Cardiac muscle cell (in vitro differentiated cells and primary cell): ENCODE measurements at regions not wholly inside any gene's neighbourhood (a gene's known extent, or its start where the extent isn't known, plus 50 kb on each side); places are given as distances from the start of the nearest gene placed in this dataset.

Experiments
- DNase-seq, 2 donors: peaks; one replicate each; pipeline versions ENCODE4 v3.0.0 to v3.0.0-alpha.2; 2010 to 2017; ENCODE audit warnings: low read depth in 1 of 2, low spot score in 1 of 2
- H3K27ac ChIP-seq: fragments of 200-600 bp; sonication (generic); 2 replicates; pipeline ENCODE4 v1.5.1; 2016
- H3K27me3 ChIP-seq: fragments of 200-600 bp; sonication (generic); 2 replicates; pipeline ENCODE4 v1.6.0; 2016; ENCODE audit warnings: control low read depth
- H3K36me3 ChIP-seq: fragments of 200-600 bp; sonication (generic); 2 replicates; pipeline ENCODE4 v1.5.1; 2016; ENCODE audit warnings: control low read depth
- H3K4me1 ChIP-seq: fragments of 200-600 bp; sonication (generic); 2 replicates; pipeline ENCODE4 v1.8.1; 2017; ENCODE audit warnings: low read depth, mild to moderate bottlenecking, mixed run types
- H3K4me3 ChIP-seq: fragments of 200-600 bp; sonication (generic); 2 replicates; pipeline ENCODE4 v1.5.1; 2016; ENCODE audit warnings: mild to moderate bottlenecking
- H3K9me3 ChIP-seq: fragments of 200-600 bp; sonication (generic); 2 replicates; pipeline ENCODE4 v1.5.1; 2017; ENCODE audit warnings: low read depth, mild to moderate bottlenecking, control low read depth
- TF ChIP-seq, protein P1 (sequence below): IDR thresholded peaks from 2 replicates; pipeline ENCODE4 v1.5.1; 2012; ENCODE audit warnings: low read depth, mild to moderate bottlenecking, low read length

DNA sequence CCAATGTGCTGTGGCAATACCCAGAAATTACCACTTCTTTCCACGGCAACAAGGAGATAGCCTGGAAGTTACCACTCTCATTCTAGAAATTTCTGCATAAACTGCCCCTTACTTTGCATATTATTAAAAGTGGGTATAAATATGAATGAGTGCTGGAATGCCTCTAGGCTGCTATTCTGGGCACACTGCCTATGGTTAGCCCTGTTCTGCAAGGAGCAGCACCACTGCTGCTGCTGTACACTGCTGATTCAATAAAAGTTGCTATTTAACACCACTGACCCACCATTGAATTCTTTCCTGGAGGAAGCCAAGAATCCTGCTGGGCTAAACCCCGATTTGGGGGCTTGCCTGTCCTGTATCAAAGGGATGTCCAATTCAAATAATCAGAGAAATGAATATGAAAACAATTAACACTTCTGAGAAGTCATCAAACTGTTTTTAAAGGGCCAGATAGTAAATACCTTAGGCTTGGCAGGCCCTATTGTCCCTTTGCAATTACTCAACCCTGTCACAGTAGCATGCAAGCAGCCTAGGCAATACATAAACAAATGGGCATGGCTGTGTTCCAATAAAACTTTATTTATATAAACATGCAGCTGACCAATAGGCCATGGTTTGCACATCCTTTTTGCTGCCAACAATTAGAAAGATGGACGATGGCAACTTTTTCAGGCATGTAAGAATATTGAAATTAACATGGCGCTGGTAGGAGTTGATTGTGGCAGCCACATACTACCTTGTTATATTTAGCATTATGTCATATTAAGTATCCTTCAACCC lies 369.4 kb upstream of the B3GALT2 start:
- no peak overlapping the region for H3K27ac ChIP-seq
- TF ChIP-seq, protein P1, sequence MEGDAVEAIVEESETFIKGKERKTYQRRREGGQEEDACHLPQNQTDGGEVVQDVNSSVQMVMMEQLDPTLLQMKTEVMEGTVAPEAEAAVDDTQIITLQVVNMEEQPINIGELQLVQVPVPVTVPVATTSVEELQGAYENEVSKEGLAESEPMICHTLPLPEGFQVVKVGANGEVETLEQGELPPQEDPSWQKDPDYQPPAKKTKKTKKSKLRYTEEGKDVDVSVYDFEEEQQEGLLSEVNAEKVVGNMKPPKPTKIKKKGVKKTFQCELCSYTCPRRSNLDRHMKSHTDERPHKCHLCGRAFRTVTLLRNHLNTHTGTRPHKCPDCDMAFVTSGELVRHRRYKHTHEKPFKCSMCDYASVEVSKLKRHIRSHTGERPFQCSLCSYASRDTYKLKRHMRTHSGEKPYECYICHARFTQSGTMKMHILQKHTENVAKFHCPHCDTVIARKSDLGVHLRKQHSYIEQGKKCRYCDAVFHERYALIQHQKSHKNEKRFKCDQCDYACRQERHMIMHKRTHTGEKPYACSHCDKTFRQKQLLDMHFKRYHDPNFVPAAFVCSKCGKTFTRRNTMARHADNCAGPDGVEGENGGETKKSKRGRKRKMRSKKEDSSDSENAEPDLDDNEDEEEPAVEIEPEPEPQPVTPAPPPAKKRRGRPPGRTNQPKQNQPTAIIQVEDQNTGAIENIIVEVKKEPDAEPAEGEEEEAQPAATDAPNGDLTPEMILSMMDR: no peak

GRCh38 chr1:193553564-193553963 lies 367.2 kb upstream of the B3GALT2 start:
- no peaks in the 10 kb centered on the region for H3K9me3 ChIP-seq
- TF ChIP-seq, protein P1: no peak
- H3K27me3 ChIP-seq: no peaks in the 10 kb centered on the region
- no peak for DNase-seq
- no peak overlapping the region for H3K4me3 ChIP-seq
- no peak overlapping the region for H3K27ac ChIP-seq
- H3K4me1 ChIP-seq: no peaks in the 10 kb centered on the region
- no peaks in the 10 kb centered on the region for H3K36me3 ChIP-seq

More for the DNA sequence above, 369.4 kb upstream of the B3GALT2 start:
- no peak for DNase-seq
- H3K36me3 ChIP-seq: no peaks in the 10 kb centered on the region
- no peaks in the 10 kb centered on the region for H3K27me3 ChIP-seq
- H3K4me1 ChIP-seq: no peaks in the 10 kb centered on the region
- no peaks in the 10 kb centered on the region for H3K9me3 ChIP-seq
- H3K4me3 ChIP-seq: no peak overlapping the region

GRCh38 chr1:193552274-193552673 lies 365.9 kb upstream of the B3GALT2 start:
- Histone ChIP-seq H3K36me3 (no peaks in the 10 kb centered on the region), H3K4me1 (no peaks in the 10 kb centered on the region), H3K27me3 (no peaks in the 10 kb centered on the region), H3K27ac (no peak overlapping the region), H3K9me3 (no peaks in the 10 kb centered on the region), H3K4me3 (no peak overlapping the region)
- DNase-seq: no peak
- TF ChIP-seq, protein P1: no peak

DNA sequence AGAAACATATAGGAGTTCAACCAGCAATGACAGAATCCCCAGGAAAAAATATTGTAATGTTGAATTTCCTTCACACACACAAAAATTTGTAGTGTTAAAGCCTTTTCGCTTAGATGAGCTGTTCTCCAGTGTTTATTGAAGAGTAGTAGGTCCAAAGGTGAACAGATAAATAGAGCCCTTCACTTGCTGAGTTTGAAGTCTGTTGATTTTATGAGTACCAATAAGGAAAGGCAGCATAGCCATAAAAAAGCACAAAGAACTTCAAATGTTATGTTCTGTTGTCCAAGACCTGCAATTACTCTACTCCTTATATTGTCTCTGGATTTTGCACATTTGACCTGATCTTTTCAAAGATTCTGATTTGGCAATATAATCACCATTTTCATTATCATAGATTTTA lies 362.7 kb upstream of the B3GALT2 start:
- no peaks in the 10 kb centered on the region for H3K36me3 ChIP-seq
- TF ChIP-seq, protein P1: no peak
- no peak overlapping the region for H3K27ac ChIP-seq
- H3K9me3 ChIP-seq: no peaks in the 10 kb centered on the region
- H3K4me3 ChIP-seq: no peak overlapping the region
- no peaks in the 10 kb centered on the region for H3K4me1 ChIP-seq
- H3K27me3 ChIP-seq: no peaks in the 10 kb centered on the region
- no peak for DNase-seq

- H3K4me1 ChIP-seq: peaks cover 25% of the 10 kb centered on the region
Observed at GRCh38 chr1:193545171-193545570, 358.8 kb upstream of the B3GALT2 start.

More at GRCh38 chr1:193545171-193545570, 358.8 kb upstream of the B3GALT2 start:
- Histone ChIP-seq H3K36me3 (no peaks in the 10 kb centered on the region), H3K27ac (no peak overlapping the region), H3K27me3 (no peaks in the 10 kb centered on the region), H3K9me3 (no peaks in the 10 kb centered on the region), H3K4me3 (no peak overlapping the region)
- TF ChIP-seq, protein P1: no peak
- DNase-seq: no peak
